Suppressor macrophage treated with lipopolysaccharide for 4 hours (primary cell): ENCODE measurements at regions not wholly inside any gene's neighbourhood (a gene's known extent, or its start where the extent isn't known, plus 50 kb on each side); places are given as distances from the start of the nearest gene placed in this dataset.

Source experiments
- DNase-seq: peaks from one replicate; pipeline ENCODE4 v3.0.0-alpha.2; 2020

DNA sequence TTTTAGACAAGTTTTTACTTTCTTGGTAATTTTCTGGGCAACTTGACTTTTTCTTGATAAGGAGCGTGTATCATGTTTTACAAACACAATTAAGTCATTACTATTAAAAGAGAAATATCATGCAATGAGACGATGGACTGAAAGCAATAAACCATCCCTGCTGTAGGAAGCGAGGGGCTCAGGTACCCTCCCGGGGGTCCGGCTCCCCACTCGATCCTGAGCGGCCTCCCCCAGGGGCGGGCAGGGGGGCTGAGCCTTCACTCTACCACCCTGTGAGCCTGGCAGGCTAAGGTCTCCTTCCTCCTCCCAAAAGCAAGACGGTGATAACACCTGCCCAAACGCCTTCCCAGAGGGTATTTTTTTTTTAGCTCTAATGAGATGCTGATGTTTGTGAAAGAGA lies 51.8 kb upstream of the ADGRA1 start:
- DNase-seq: no peak

DNA sequence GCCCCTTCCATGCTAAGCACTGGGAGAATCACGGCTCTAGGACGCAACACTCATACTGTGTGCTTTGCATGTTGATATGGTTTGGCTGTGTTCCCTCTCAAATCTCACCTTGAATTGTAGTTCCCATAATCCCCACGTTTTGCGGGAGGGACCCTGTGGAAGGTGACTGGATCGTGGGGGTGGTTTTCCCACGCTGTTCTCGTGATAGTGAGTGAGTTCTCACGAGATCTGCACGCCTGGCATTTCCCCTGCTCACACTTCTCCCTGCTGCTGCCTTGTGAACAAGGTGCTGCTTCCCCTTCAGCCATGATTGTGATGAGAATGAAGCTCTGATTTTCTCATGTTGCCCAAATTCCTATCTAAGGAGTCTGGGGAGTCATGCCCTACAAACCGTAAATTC lies 53.0 kb upstream of the ADGRA1 start:
- no peak for DNase-seq

DNA sequence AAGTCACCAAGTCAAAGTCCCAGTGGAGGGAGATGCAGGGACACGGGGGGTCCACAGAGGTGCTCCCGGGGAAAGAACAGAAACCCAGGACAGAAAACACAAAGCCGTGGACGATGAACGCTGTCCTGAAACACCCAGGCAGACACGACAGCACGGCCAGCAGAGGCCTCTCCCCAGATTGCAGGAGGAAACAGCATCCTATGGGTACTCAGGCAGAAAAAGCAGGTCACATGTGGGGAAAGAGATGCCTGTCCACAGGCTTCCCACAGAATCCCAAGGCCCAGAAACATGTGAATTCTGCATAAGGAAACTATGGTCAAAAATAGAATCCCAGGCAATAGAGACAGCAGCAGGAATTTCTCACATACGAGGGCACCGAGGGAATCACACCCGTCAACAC lies 53.6 kb upstream of the ADGRA1 start:
- no peak for DNase-seq

DNA sequence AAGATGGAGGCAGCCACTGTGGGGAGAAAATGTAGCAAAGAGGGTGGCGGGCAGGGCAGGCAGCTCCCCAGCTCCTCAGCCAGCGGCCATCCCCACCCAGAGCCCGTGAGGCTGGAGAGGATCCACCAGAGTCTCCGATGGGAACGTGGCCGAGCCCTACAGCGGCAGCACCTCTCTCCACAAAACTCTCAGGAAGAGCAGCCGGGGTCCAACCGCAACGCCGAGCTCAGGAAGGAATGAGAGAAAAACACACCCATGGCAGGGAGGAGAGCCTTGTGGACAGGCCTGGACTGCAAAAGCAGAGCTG lies 54.0 kb upstream of the ADGRA1 start:
- no peak for DNase-seq

DNA sequence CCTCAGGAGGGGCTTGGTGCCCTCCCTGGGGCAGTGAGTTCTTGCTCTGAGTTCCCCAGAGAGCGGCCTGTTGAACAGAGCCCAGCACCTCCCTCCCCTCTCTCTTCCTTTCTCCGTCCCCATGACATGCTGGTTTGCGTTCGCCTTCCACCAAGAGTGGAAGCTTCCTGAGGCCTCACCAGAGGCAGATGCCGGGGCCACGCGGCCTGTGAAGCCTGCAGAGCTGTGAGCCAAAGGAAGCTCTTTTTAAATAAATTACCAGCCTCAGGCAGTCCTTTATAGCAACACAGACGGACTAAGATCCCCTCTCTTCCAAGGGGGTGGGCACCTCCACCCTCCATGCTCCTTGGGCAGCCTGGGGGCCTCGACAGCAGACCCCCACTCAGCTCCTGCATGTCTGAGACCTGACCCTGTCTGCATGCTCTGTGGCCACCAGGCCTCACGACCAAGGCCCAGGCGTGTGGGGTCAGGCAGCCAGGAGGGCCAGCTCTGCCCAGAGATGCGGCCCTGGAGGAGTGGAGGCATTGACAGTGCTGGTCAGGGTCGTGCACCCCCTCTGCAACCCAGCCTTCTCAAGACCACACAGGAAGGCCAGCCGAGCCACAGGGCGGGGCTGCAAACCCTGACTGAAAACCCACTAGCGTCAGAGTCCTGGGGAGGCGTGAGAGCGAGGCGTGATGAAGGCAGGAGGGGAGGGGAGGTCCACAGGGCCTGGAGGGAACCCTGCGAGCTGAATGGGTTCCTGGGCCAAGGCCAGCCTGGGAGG lies 54.6 kb upstream of the ADGRA1 start:
- DNase-seq: no peak

DNA sequence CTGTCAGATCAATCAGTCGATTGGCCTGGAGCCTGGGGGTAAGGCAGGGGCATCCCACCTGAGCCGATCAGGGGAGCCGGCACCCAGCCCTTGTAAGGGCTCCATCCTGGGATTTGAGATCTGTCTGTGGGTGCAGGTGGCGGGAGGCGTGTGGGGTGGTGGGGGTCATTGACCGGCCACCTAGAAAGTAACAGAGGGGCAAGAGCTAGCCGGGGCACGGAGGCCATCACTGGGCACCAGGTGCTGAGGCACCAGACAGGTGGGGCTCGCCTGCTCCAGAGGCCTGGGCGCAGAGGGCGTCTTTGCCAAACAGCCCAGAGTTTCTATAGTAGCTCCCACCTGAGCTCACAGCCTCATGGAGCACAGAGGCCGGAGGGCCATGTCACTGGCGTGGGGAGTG lies 55.5 kb upstream of the ADGRA1 start:
- no peak for DNase-seq

DNA sequence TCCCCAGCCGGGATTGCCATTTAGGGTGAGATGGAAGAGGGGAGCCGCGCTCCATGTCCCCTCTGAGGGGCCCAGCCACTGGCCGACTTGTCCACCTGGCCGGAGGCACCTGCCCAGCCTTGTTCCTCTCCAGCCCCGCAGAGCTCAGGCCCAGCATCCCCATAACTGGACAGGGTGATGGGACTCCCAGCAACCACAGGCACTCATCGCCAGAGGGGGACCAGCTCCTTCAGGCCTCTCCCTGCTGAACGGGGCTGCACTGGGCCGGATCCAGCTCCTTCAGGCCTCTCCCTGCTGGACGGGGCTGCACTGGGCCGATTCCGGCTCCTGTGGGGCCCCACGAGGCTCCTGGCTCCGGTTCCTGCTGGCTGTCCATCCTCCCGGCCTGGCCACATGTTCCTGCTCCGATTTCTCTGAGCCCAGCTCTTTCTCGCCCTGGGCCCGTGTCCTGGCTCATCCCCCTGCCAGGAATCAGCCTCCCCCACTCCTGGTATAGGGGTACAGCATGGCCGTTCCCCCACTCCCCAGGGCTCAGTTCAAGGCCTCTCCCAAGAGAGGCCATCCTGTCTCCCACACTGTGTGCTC lies 56.1 kb upstream of the ADGRA1 start:
- no peak for DNase-seq

DNA sequence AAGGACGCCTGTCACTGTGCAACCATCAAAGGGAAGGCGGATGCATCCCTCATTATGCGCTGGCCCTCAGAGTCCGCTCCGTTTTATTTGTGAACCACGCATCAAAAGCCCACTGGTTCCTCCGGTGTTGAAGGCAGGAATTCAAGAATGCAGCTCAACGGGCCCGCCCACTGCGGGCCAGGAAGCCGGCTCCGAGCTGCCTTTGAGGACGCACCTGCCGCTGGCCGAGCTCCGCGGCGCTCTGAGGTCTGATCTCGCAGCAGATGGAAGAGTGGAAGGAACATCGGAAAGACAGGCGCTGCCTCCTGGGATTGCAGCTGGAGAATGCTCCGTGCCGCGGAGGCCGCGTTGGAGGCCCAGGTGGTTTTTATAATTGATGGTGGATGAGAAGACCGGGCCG lies 56.9 kb upstream of the ADGRA1 start:
- no peak for DNase-seq

DNA sequence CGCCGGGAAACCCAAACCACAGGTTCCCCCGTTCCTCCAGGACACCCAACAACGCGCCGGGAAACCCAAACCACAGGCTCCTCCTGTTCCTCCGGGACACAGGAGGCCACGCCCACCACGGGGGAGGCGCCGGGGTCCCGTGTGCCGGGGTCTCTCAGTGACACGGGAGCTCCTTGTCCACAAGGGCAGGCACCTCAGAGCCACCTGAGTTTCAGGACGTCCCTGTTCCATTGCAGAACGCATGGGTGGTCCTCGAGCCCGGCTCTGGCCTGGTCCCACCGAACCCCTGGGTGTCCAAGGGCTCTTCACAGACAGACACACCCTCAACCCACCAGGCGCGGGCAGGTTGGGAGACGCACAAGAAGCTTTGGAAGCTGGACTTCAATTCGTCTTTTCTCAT lies 57.6 kb upstream of the ADGRA1 start:
- no peak for DNase-seq

DNA sequence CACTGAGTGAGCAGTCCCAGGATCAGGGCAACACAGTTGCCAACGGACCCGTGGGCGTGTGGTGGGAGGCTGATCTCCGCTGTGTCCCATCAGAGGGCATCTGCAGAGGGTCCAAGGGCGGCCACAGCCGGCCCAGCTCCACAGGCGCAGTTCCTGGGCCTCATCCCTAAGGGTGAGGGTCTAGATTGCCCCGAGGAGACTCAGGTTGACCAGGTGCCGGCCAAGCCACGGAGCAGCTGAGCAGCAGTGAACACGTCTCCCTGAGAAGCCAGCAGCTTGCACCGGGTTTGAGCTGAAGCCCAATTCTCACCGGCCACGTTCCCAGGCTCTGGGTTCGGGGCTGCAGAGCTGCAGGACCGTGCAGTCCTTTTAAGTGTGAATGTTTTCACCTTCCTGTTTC lies 58.8 kb upstream of the ADGRA1 start:
- no peak for DNase-seq

DNA sequence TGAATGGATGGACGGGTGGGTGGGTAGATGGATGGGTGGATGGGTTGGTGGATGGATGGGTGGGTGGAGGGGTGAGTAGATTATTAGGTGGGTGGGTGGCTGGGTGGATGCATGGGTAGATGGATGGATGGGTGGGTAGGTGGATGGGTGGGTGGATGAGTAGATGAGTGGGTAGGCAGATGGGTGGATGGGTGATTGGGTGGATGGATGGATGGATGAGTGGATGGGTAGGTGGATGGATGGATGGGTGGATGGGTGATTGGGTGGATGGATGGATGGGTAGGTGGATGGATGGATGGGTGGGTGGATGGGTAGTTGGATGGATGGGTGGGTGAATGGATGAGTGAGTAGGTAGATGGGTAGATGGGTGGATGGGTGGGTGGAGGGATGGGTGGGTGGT lies 59.6 kb upstream of the ADGRA1 start:
- no peak for DNase-seq

DNA sequence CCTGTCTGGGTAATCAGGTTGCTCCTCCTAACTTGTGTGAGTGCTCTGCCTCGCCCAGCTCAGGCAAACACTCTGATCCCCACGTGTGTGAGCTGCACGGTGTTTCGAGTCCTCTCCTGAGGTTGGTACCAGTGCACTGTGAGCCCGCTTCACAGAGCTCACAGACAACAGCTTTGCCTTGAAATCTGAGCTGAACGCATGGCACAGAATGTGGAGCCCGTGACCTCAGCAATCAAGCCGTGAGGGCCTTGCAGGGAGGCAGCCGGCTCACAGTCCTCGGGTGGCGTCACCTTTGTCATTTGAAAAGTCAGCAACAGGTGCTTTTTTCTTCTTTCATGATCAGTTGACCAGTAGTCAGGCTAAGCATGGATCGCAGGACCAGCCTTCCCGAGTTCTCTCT lies 60.2 kb upstream of the ADGRA1 start:
- DNase-seq: no peak

DNA sequence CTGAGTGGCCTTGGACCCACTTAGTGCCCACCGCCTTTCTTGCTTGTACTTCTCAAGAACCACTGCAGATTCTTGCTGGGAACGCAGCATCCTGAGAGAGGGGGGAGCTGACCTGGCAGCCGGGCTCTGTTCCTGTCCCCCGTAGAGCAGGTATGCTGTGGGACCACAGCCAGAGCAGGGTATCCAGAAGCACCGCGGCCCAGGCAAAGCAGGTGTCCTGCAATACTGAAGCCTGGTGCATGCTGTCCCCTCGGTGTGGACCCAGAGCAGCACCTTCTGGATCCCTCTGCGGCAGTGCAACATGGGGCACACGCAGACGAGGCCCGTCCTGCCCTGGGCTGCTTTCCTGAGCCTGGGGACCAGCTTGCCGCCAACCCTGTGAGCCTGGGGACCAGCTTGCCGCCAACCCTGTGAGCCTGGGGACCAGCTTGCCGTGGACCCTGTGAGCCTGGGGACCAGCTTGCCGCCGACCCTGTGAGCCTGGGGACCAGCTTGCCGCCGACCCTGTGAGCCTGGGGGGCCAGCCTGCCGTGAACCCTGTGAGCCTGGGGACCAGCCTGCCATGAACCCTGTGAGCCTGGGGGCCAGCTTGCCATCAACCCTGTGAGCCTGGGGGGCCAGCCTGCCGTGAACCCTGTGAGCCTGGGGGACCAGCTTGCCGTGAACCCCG lies 60.9 kb upstream of the ADGRA1 start:
- no peak for DNase-seq

DNA sequence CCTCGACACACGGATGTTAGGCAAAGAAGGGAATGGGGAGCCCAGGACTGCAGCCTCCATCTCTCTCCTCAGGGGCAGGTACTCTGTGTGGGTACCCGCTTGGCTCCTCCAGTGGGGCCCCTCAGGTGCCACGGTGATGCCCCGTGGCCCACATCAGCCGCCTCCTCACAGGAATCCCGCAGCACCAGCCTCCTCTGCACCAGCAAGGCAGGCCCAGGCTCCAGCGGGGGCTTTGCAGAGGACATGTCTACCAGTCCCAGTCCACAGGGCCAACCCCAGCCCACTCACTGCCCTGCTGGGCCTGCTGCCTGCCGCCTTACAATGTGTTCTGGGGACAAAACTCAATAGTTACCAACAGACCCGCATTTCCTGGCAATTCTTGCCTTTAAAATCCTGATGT lies 61.6 kb upstream of the ADGRA1 start:
- no peak for DNase-seq

DNA sequence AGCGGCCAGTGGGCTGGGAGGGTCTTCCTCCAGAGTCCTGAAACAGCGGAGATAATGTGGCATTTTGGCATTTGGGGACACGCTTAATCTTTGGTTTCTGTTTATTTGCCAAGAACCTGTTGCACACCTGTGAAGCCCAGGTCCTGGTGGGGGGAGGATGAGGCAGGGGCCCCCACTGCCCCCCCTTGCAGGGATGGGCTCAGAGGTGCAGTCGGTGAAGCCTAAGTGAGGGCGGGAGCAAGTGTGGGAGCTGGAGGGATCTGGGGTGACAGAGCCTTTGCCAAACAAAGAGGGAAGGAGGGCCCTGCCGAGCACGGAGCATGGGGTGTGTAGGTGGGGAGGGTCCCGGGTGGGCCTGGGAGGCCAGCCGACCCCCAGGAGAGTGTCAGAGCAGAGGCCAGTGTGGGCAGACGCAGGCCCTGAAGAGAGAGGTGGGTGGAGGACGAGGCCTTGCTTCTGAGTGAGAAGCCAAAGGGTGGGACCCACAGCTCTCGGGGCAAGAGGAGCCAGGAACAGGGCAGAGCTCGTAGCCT lies 62.1 kb upstream of the ADGRA1 start:
- no peak for DNase-seq

DNA sequence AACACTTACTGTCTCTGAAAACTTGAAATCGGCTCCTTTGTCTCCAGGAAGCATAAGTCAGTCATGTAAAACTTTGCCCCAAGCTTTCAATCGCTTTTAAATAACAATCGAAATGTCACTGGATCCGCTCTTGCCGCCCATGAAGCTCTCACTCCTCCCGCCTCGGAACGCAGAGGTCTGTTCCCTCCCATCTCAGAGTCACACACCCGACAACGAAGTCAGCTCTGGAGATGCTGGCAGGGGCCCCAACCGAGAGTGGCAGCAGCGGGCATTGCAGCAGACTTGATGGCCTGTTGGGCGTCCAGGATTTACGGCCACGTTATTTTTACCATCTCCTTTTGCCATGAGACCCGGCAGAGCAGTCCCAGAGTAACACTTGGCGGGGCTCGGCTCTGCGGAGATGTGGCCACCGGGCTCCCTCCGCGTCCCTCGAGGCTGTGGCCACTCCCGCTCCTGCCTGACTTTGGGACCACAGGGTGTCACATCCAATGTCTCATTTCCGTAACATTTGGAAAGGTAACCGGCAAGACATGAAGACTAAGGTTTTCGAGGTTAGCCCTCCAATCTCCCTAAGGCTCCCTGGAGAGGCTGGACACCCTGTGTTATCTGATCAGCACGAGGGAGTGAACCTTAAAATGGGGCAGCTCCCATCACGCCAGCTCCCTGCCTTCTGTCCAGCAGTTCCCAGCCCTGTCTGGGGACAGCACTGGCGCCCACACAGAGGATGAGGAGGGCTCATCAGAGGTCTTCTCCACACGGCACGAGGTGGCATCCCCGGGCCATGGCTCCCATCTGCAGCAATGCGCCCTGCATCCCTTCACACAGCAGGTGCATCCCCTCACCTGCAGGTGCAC lies 62.8 kb upstream of the ADGRA1 start:
- no peak for DNase-seq

DNA sequence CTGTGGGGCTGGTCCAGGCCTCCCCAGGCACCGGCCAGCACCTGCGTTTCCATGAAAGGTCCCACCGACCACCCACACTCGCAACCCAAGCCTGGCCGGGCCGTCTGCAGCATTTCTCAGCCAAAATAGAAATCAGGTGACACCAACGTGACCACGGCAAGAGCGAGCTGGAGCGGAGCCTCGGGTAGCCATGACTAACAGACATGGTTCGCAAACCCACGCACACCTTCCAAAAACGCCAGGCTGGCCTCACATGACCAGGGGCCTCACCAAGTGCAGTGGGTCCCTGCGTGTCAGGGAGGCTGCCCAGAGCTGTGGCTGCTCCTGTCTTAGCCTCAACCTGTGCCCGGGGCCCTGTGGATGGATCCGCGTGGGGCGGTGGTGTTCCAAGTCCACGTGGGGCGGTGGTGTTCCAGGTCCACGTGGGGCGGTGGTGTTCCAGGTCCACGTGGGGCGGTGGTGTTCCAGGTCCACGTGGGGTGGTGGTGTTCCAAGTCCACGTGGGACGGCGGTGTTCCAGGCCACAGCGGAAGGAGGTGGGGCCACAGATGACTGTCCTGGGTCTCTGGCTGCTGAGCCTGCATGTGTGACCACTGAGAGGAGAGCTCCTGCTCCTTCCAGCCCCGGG lies 64.4 kb upstream of the ADGRA1 start:
- no peak for DNase-seq

DNA sequence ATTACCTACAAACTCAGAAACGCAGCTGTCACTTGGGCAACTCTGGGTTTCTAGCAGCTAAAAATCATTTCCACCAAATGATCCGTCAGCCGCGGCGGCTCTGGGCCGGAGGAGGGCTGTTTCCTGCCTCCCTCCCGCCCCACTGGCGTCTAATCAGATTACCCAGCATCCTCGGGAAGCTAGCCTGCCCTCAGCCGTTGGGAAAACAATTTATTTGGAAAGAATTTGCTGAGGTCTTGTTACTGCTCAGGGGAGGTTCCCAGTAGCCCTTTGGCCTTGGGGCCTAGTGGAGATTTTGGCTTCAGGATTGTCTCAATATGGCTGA lies 65.0 kb upstream of the ADGRA1 start:
- peak; percentile 13 for DNase-seq

DNA sequence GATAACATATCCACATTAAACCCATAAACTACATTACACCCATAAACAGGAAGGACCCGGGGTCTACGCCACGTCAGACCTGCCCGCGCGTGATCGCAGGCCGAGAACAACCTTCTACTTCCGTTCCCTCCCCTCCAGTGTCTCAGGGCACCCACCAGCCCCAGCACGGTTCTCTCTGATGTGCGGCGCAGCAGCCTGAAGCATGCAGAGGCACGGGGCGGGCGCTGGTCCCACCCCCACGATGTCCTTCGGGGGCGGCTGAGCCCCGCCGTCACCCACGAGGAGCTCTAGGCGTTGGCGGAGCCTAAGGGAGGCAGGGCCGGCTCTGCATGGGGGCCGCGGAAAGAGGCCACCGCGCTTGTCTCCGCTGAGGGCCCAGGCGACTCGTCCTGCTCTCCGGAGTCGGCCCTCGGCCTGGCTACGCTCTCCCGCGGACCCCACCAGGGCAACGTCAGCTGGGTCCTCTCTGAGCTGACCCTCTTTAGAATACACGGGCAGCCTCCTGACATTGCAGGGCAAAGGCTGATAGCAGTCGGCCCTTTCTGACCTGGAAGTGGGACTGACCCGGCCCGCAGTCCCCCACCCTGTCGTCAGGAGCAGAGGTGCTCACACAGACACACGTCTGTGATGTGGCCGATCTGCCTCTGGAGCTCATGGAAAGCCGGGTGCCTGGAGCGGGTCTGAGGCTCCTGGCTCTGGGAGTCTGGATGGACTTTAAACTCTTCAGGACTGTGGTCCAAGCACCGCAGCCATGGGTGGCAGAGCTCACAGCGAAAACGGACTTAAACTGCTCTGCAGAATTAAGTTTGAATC lies 65.6 kb upstream of the ADGRA1 start:
- no peak for DNase-seq

DNA sequence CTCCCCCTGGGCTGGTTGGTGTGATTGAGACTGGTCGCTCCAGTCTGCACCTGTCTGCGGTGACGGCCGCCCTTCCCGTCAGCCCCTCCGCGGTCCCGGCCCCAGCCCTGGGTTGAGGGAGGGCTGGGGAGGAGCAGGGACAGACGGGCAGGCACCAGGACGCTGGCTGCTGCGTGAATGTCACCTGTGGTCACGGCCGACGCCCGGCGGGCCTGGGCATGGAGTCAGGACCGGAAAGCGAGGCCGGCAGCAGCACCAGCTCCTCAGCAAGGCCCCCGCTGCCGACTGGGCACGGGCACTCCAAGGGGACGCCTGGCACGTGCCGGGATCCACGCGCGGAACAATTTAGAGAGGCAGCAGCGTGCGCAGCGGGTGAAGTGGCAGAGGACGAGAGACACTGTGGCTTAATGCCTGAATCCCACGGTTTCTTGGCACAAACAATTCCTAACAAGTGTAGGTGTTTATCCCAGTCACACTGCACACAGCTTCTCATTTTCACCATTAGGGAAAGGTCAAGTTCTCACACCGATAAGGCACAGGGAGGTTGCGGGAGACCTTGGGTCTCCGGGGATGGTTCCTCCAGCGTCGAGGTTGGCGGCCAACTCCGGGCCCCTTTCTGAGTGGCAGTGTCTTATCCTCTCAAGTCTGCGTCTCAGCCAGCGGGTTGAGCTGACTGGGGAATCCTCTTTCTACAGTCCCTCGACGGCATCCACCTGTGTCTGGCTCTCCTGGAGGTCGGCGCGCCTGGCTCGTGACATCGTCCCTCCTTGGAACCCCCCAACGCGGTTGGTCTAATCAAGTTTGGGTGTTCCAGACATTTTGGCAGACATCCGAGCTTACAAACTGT lies 66.4 kb upstream of the ADGRA1 start:
- no peak for DNase-seq

DNA sequence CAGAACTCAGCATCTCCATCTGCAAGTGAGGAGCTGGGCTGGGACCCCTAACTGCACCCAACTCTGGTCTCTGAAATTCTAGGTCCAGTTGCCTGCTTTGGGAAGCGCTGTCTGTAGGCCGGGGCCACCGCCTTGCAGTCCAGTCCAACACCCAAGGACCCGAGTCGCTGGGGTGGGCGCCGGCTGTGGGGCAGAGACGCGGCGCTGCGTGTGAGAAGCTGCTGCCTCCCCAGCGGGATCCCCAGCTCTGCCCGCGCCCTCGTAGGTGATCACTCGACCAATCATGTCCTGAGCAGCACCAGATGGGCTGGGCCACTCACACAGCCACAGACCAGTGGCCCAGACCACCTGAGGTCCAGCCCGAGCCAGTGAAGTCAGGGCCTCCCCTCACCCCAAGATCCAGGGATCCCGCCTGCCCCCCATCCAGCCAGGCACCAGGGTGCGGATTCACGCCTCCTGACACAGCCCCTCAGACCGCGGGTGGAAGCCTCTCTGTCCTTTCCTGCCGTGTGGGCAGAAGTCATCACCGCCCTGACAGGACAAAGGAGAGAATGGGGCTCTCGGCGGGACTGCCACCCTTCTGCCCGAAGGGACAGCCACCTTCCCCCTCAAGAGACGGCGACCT lies 67.4 kb upstream of the ADGRA1 start:
- DNase-seq: no peak
